GM12891 (cell line): ENCODE measurements at regions not wholly inside any gene's neighbourhood (a gene's known extent, or its start where the extent isn't known, plus 50 kb on each side); places are given as distances from the start of the nearest gene placed in this dataset.

Experiments
- POLR2A ChIP-seq: IDR thresholded peaks from 2 replicates; pipeline ENCODE4 v1.6.1; 2011; ENCODE audit warnings: low read depth, low read length, control low read depth
- POLR2AphosphoS5 ChIP-seq: IDR thresholded peaks from 2 replicates; pipeline ENCODE4 v1.6.1; 2011; ENCODE audit warnings: low read depth, low read length, control low read depth
- POU2F2 ChIP-seq: IDR thresholded peaks from 2 replicates; pipeline ENCODE4 v1.6.1; 2011; ENCODE audit warnings: low read depth, mild to moderate bottlenecking, control low read depth, low read length, moderate library complexity
- TAF1 ChIP-seq: IDR thresholded peaks from 2 replicates; pipeline ENCODE4 v1.6.1; 2011; ENCODE audit warnings: low read depth, low read length, control low read depth

DNA sequence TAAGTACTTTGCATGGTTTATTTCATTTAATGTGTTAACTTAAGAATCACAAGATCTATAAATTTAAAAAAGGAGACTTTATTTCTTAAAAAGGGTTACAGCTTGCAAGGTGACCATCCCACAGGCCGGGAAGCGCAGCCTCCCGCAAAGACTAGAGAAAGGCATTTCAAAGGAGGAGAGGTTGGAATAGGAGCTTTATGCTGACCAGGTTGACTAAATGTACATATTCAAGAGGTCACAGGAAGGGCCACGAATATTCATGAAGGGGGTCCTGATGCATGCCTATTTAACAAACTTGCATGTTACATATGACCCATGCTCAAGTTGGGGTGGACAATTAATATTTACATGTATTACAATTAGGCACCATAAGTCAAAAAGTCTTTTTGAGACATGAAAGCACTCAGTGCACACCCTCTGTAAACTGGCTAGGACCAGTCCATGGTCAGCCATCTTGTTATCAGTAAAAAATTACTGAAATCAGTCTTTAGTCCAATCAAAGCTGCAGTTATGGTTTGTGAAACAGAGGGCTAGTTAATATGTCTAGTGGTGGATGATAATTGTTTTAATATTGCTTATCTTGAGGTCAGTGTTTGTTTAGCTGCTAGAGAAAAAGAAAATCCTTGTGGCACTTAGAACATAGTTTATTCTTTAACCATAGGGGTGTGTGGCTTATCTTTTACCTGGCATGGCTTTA is 169.3 kb downstream of the KCNE4 start:
- TF ChIP-seq POLR2A (no peak), POLR2AphosphoS5 (no peak), TAF1 (no peak), POU2F2 (no peak)
